ENCODE measurements at regions not wholly inside any gene's neighbourhood (a gene's known extent, or its start where the extent isn't known, plus 50 kb on each side); places are given as distances from the start of the nearest gene placed in this dataset.

GRCh38 chr4:181105487-181105886, 1137.7 kb upstream of the TENM3 start:
- Histone ChIP-seq H4K91ac (ENCODE audit: insufficient read depth, low read depth, low read length) (no peak overlapping the region), H2AFZ (replicated peaks; ENCODE audit: low read length, poor library complexity) (no peak overlapping the region), H2AK5ac (ENCODE audit: low read depth, low read length) (no peak overlapping the region), H3K9me1 (ENCODE audit: insufficient read depth, low read length) (no peaks in the 10 kb centered on the region), H3K36me3 (ENCODE audit: control insufficient read depth, insufficient read depth, low read length) (no peaks in the 10 kb centered on the region), H3K4me1 (ENCODE audit: control insufficient read depth, insufficient read depth, low read length) (no peaks in the 10 kb centered on the region), H3K56ac (ENCODE audit: extremely low read depth, insufficient read depth, low read length) (no peak overlapping the region), H2BK120ac (ENCODE audit: low read depth, low read length) (no peak overlapping the region), H3K18ac (ENCODE audit: low read depth, low read length) (no peak overlapping the region), H4K8ac (ENCODE audit: low read depth in 2 of 2, low read length in 2 of 2) (no peak overlapping the region), H2BK15ac (ENCODE audit: low read depth, low read length) (no peak overlapping the region), H2BK20ac (ENCODE audit: low read depth, low read length) (no peak overlapping the region), H3K14ac (replicated peaks; ENCODE audit: low read depth, low read length) (no peak overlapping the region), H3K23ac (ENCODE audit: low read depth, low read length) (no peak overlapping the region), H3K9me3 (ENCODE audit: control insufficient read depth, insufficient read depth, low read length) (0 out of 2 replicates have a peak, but pooled peaks cover 1% of the 10 kb centered on the region), H4K5ac (ENCODE audit: low read depth, low read length) (no peak overlapping the region), H2AK9ac (replicated peaks; ENCODE audit: low read depth, low read length, poor library complexity) (no peak overlapping the region), H3K27ac (ENCODE audit: insufficient read depth, low read length) (no peak overlapping the region), H3K4me3 (ENCODE audit: insufficient read depth, low read depth, low read length) (no peak overlapping the region), H3K9ac (ENCODE audit: low read depth, low read length) (no peak overlapping the region), H3K27me3 (ENCODE audit: control insufficient read depth, insufficient read depth, low read length) (no peaks in the 10 kb centered on the region), H3K4ac (ENCODE audit: low read depth, low read length) (no peak overlapping the region), H3K4me2 (ENCODE audit: low read depth, low read length) (no peak overlapping the region), H4K20me1 (ENCODE audit: insufficient read depth, low read length) (no peaks in the 10 kb centered on the region), H2BK5ac (ENCODE audit: low read depth, low read length, poor library complexity, severe bottlenecking) (no peak overlapping the region), H3K79me1 (ENCODE audit: low read depth in 1 of 2, low read length in 2 of 2) (no peaks in the 10 kb centered on the region)
- DNase-seq (no peak), ATAC-seq (ENCODE audit: low read depth) (no peak)
- intact Hi-C loops (cut with micrococcal nuclease) (no loop called here), in situ Hi-C loops (cut with MboI; ENCODE audit: low sequenced_read_pairs) (no loop called here), dilution Hi-C loops (cut with HindIII; ENCODE audit: low sequenced_read_pairs, unreplicated experiment) (no loop called here)
- BruUV-seq (replicated peaks): no TSS peak
- POLR2A ChIA-PET (ENCODE audit: unreplicated experiment): no interaction called here
- TF ChIP-seq BHLHE40 (IDR thresholded peaks at IDR 0.05; ENCODE audit: low read depth, low read length): no peak
- no peak for TF ChIP-seq RCOR1 (IDR thresholded peaks at IDR 0.05; ENCODE audit: insufficient replicate concordance, low read length)
- TF ChIP-seq CEBPB (IDR thresholded peaks at IDR 0.05; ENCODE audit: low read depth, low read length): no peak
- TF ChIP-seq POLR2A (IDR thresholded peaks at IDR 0.05; ENCODE audit: low read depth, low read length): no peak
- no peak for TF ChIP-seq CTCF (conservative IDR thresholded peaks at IDR 0.05; ENCODE audit: low read depth, low read length)
- TF ChIP-seq RFX5 (IDR thresholded peaks at IDR 0.05; ENCODE audit: low read depth, low read length): no peak
- TF ChIP-seq MXI1 (IDR thresholded peaks at IDR 0.05; ENCODE audit: borderline replicate concordance, low read depth, low read length): no peak
- no peak for TF ChIP-seq ELK1 (IDR thresholded peaks at IDR 0.05; ENCODE audit: borderline replicate concordance, low read depth, low read length)
- TF ChIP-seq MAZ (IDR thresholded peaks at IDR 0.05; ENCODE audit: borderline replicate concordance, low read depth, low read length): no peak
- TF ChIP-seq CHD1 (IDR thresholded peaks at IDR 0.05; ENCODE audit: low read depth, low read length): no peak
- no peak for TF ChIP-seq SMC3 (IDR thresholded peaks at IDR 0.05; ENCODE audit: low read depth, low read length)
- no peak for TF ChIP-seq USF2 (IDR thresholded peaks at IDR 0.05; ENCODE audit: low read depth, low read length)
- no peak for TF ChIP-seq NFE2L2 (IDR thresholded peaks at IDR 0.05; ENCODE audit: low read depth, low read length)
- TF ChIP-seq FOS (IDR thresholded peaks at IDR 0.05; ENCODE audit: low read depth, low read length): no peak
- TF ChIP-seq MAFK (IDR thresholded peaks at IDR 0.05; ENCODE audit: low read depth, low read length): no peak
- no peak for TF ChIP-seq RAD21 (IDR thresholded peaks at IDR 0.05; ENCODE audit: low read length)
- WGBS, 2 experiments (ENCODE audit: extremely low coverage in 2 of 2, insufficient read length in 1 of 2): no CpG with 5 or more reads among the region's 1 CpG
- CTCF ChIA-PET: no interaction called here

Data from IMR-90 (cell line).